H9 (cell line): ENCODE measurements at regions not wholly inside any gene's neighbourhood (a gene's known extent, or its start where the extent isn't known, plus 50 kb on each side); places are given as distances from the start of the nearest gene placed in this dataset.

Experiments used
- DNase-seq: peaks from one replicate; pipeline ENCODE4 v3.0.0-alpha.2; 2017
- H2AFZ ChIP-seq: one replicate; pipeline ENCODE4 v1.6.1; 2013; ENCODE audit warnings: mild to moderate bottlenecking, low read length, control low read depth, moderate library complexity
- H2AK5ac ChIP-seq: 2 replicates; pipeline ENCODE4 v1.6.1; 2013; ENCODE audit warnings: low read length, control low read depth, mixed read lengths; ENCODE audit not compliant: insufficient read length
- H2BK120ac ChIP-seq: one replicate; pipeline ENCODE4 v1.6.1; 2013; ENCODE audit warnings: low read depth, mild to moderate bottlenecking, low read length, control low read depth, inconsistent platforms; ENCODE audit not compliant: poor library complexity, severe bottlenecking
- H2BK12ac ChIP-seq: 2 replicates; pipeline ENCODE4 v1.6.1; 2013; ENCODE audit warnings: low read length, control low read depth, mixed read lengths, low read depth; ENCODE audit not compliant: insufficient read length
- H2BK15ac ChIP-seq: 2 replicates; pipeline ENCODE4 v1.6.1; 2013; ENCODE audit warnings: low read depth, low read length, control low read depth
- H2BK20ac ChIP-seq: one replicate; pipeline ENCODE4 v1.6.1; 2013; ENCODE audit warnings: low read depth, mild to moderate bottlenecking, low read length, control low read depth, inconsistent platforms; ENCODE audit not compliant: poor library complexity, severe bottlenecking
- H2BK5ac ChIP-seq: 2 replicates; pipeline ENCODE4 v1.6.1; 2013; ENCODE audit warnings: low read length, control low read depth, mixed read lengths; ENCODE audit not compliant: insufficient read length
- H3K14ac ChIP-seq: 2 replicates; pipeline ENCODE4 v1.6.1; 2013; ENCODE audit warnings: low read length, control low read depth; ENCODE audit not compliant: insufficient read depth
- H3K18ac ChIP-seq: 2 replicates; pipeline ENCODE4 v1.6.1; 2013; ENCODE audit warnings: low read depth, mild to moderate bottlenecking, mixed read lengths, low read length, control low read depth; ENCODE audit not compliant: insufficient read length
- H3K23ac ChIP-seq: 2 replicates; pipeline ENCODE4 v1.6.1; 2013; ENCODE audit warnings: low read length, control low read depth, mixed read lengths, low read depth; ENCODE audit not compliant: insufficient read length
- H3K23me2 ChIP-seq: 2 replicates; pipeline ENCODE4 v1.6.1; 2013; ENCODE audit warnings: low read depth, mild to moderate bottlenecking, mixed read lengths, low read length, control low read depth; ENCODE audit not compliant: insufficient read length, poor library complexity, severe bottlenecking
- H3K27ac ChIP-seq: 2 replicates; pipeline ENCODE4 v1.5.1; 2013; ENCODE audit warnings: low read length, control low read depth, mixed read lengths, low read depth; ENCODE audit not compliant: insufficient read length
- H3K27me3 ChIP-seq: 2 replicates; pipeline ENCODE4 v1.6.1; 2013; ENCODE audit warnings: low read length, control low read depth, inconsistent platforms; ENCODE audit not compliant: insufficient read depth
- H3K4ac ChIP-seq: 2 replicates; pipeline ENCODE4 v1.6.1; 2013; ENCODE audit warnings: low read depth, mild to moderate bottlenecking, control low read depth, inconsistent platforms, low read length, moderate library complexity
- H3K4me1 ChIP-seq: 2 replicates; pipeline ENCODE4 v1.6.1; 2013; ENCODE audit warnings: low read length, control low read depth, inconsistent platforms; ENCODE audit not compliant: insufficient read depth
- H3K4me2 ChIP-seq: 2 replicates; pipeline ENCODE4 v1.6.1; 2013; ENCODE audit warnings: low read length, control low read depth, mixed read lengths; ENCODE audit not compliant: insufficient read length, insufficient read depth
- H3K56ac ChIP-seq: 2 replicates; pipeline ENCODE4 v1.6.1; 2013; ENCODE audit warnings: low read depth, mild to moderate bottlenecking, mixed read lengths, low read length, control low read depth; ENCODE audit not compliant: insufficient read length
- H3K79me1 ChIP-seq: 2 replicates; pipeline ENCODE4 v1.6.1; 2013; ENCODE audit warnings: low read depth, mild to moderate bottlenecking, moderate library complexity, low read length, control low read depth, inconsistent platforms; ENCODE audit not compliant: insufficient read depth, poor library complexity, severe bottlenecking
- H3K79me2 ChIP-seq: 2 replicates; pipeline ENCODE4 v1.6.1; 2013; ENCODE audit warnings: low read length, control low read depth, inconsistent platforms; ENCODE audit not compliant: insufficient read depth
- H3K9ac ChIP-seq: 2 replicates; pipeline ENCODE4 v1.6.1; 2013; ENCODE audit warnings: low read length, control low read depth, mixed read lengths; ENCODE audit not compliant: insufficient read length; ENCODE audit errors: extremely low read depth
- H3K9me3 ChIP-seq: one replicate; pipeline ENCODE4 v1.6.1; 2013; ENCODE audit warnings: low read depth, low read length, inconsistent platforms; ENCODE audit not compliant: control insufficient read depth
- H3T11ph ChIP-seq: one replicate; pipeline ENCODE4 v1.6.1; 2013; ENCODE audit warnings: mild to moderate bottlenecking, low read length, control low read depth, inconsistent platforms
- H4K20me1 ChIP-seq: one replicate; pipeline ENCODE4 v1.6.1; 2013; ENCODE audit not compliant: control insufficient read depth, insufficient read length, insufficient read depth
- H4K5ac ChIP-seq: 2 replicates; pipeline ENCODE4 v1.6.1; 2013; ENCODE audit warnings: low read depth, mild to moderate bottlenecking, mixed read lengths, low read length, control low read depth; ENCODE audit not compliant: insufficient read length
- H4K8ac ChIP-seq: replicated peaks from 2 replicates; pipeline ENCODE4 v1.6.1; 2013; ENCODE audit warnings: low read length, control low read depth, mixed read lengths, low read depth; ENCODE audit not compliant: insufficient read length
- H4K91ac ChIP-seq: 2 replicates; pipeline ENCODE4 v1.6.1; 2013; ENCODE audit warnings: low read depth, mild to moderate bottlenecking, moderate library complexity, mixed read lengths, low read length, control low read depth; ENCODE audit not compliant: insufficient read length
- H3K27ac Mint-ChIP-seq, 3 experiments: 2 replicates in 2 of 3; 3 replicates in 1 of 3; pipeline ENCODE4 v1.8.0; 2020 to 2021; ENCODE audit warnings: mixed read lengths in 3 of 3, mild to moderate bottlenecking in 1 of 3, moderate library complexity in 1 of 3
- H3K27me3 Mint-ChIP-seq: 2 replicates; pipeline ENCODE4 v1.8.0; 2021; ENCODE audit warnings: low read depth, mild to moderate bottlenecking, moderate library complexity, mixed read lengths
- H3K36me3 Mint-ChIP-seq, 3 experiments: 2 replicates in 2 of 3; 3 replicates in 1 of 3; pipeline ENCODE4 v1.8.0; 2020 to 2021; ENCODE audit warnings: low read depth in 3 of 3, mixed read lengths in 3 of 3; ENCODE audit not compliant: insufficient read depth in 1 of 3
- H3K4me1 Mint-ChIP-seq, 2 experiments: 2 replicates each; pipeline ENCODE4 v1.8.0; 2020; ENCODE audit warnings: mixed read lengths in 2 of 2
- H3K4me3 Mint-ChIP-seq, 2 experiments: 2 replicates in 1 of 2; 3 replicates in 1 of 2; pipeline ENCODE4 v1.8.0; 2020 to 2021; ENCODE audit warnings: mild to moderate bottlenecking in 2 of 2, mixed read lengths in 2 of 2, moderate library complexity in 1 of 2
- H3K9me3 Mint-ChIP-seq, 2 experiments: 2 replicates in 1 of 2; 3 replicates in 1 of 2; pipeline ENCODE4 v1.8.0; 2020; ENCODE audit warnings: mild to moderate bottlenecking in 2 of 2, mixed read lengths in 2 of 2, moderate library complexity in 1 of 2
- WGBS: extraction: QIAGEN DNeasy Blood & Tissue Kit; methylation state at CpG from one replicate; pipeline ENCODE4 v1.1.7; 2013; ENCODE audit warnings: missing lambda C conversion rate, low lambda C conversion rate, mixed read lengths; ENCODE audit not compliant: insufficient read length; ENCODE audit errors: extremely low coverage; 5-methylcytosine and 5-hydroxymethylcytosine counted together
- TF ChIP-seq, protein P1 (sequence below): fragments of 200-600 bp; sonication (generic); conservative IDR thresholded peaks from 3 replicates; pipeline ENCODE4 v1.8.0; 2021; ENCODE audit warnings: antibody characterized with exemption, mild to moderate bottlenecking

DNA sequence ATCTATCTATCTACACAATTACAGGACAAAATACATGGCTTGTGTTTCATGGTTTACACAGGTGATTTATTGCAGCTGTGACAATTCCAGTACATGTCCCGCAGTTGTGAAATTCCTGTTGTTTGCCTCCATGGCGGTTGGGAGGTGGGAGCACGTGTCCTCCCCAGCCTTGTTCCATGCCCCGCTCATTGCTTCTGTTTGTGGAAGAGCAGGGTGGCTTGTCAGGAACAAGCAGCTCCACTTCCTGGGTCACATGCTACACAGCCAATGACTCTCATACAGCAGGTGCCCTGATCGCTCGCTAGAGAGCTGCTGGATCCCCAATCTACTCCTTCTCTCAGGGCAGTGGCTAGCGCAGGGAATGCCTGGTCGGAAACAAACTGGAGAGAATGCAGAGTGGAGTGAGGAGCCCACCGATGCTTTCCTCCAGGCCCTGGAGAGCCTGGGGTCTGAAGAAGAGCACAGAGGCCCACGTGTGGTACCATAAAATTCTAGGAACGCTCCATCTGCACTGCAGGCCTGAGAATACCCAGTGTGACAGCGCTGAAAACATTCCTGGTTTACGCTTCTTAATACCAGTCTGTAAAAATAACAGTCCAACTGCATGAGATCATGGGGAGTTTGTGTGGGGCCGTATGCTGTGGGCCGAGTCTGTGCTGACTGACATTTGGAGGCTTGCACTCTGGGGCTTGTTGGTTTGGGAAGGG lies 270.6 kb upstream of the RGMA start:
- H4K8ac ChIP-seq: no peak overlapping the region
- no peak overlapping the region for H2BK15ac ChIP-seq
- no peak overlapping the region for H3K14ac ChIP-seq
- DNase-seq: no peak
- H3K4me1 ChIP-seq: peaks cover 2% of the 10 kb centered on the region; the same call in 1 of the 2 replicates
- no peaks in the 10 kb centered on the region for H4K20me1 ChIP-seq
- TF ChIP-seq, protein P1, sequence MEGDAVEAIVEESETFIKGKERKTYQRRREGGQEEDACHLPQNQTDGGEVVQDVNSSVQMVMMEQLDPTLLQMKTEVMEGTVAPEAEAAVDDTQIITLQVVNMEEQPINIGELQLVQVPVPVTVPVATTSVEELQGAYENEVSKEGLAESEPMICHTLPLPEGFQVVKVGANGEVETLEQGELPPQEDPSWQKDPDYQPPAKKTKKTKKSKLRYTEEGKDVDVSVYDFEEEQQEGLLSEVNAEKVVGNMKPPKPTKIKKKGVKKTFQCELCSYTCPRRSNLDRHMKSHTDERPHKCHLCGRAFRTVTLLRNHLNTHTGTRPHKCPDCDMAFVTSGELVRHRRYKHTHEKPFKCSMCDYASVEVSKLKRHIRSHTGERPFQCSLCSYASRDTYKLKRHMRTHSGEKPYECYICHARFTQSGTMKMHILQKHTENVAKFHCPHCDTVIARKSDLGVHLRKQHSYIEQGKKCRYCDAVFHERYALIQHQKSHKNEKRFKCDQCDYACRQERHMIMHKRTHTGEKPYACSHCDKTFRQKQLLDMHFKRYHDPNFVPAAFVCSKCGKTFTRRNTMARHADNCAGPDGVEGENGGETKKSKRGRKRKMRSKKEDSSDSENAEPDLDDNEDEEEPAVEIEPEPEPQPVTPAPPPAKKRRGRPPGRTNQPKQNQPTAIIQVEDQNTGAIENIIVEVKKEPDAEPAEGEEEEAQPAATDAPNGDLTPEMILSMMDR: no peak
- H3K79me2 ChIP-seq: no peaks in the 10 kb centered on the region
- H3T11ph ChIP-seq: no peak overlapping the region
- H3K27ac Mint-ChIP-seq: no peak overlapping the region
- H3K9me3 ChIP-seq: no peaks in the 10 kb centered on the region
- peaks cover 30 to 31% of the 10 kb centered on the region in 2 experiments for H3K4me1 Mint-ChIP-seq
- H2AFZ ChIP-seq: no peak overlapping the region
- peaks cover 99% of the 10 kb centered on the region for H3K27me3 Mint-ChIP-seq
- no peak overlapping the region for H3K27ac ChIP-seq
- peaks cover 15% of the 10 kb centered on the region; the same call in 1 of the 2 replicates for H3K27me3 ChIP-seq
- H2BK120ac ChIP-seq: no peak overlapping the region
- no peak overlapping the region for H3K56ac ChIP-seq
- H3K36me3 Mint-ChIP-seq: no peaks in the 10 kb centered on the region; a peak in 2 of 7 replicates
- peaks cover 4% of the 10 kb centered on the region for H3K23me2 ChIP-seq
- H3K4me2 ChIP-seq: no peak overlapping the region
- H3K9ac ChIP-seq: no peak overlapping the region
- H2BK20ac ChIP-seq: no peak overlapping the region
- H4K5ac ChIP-seq: no peak overlapping the region
- no peak overlapping the region for H3K18ac ChIP-seq
- no CpG with 5 or more reads among the region's 15 CpGs for WGBS
- H2BK5ac ChIP-seq: no peak overlapping the region
- H3K4me3 Mint-ChIP-seq: no peak overlapping the region
- no peak overlapping the region for H2BK12ac ChIP-seq
- peaks cover 0 to 5% of the 10 kb centered on the region in 2 experiments; a peak in 3 of 5 replicates for H3K9me3 Mint-ChIP-seq
- H2AK5ac ChIP-seq: no peak overlapping the region
- H4K91ac ChIP-seq: no peak overlapping the region
- no peaks in the 10 kb centered on the region for H3K79me1 ChIP-seq
- no peak overlapping the region for H3K23ac ChIP-seq
- no peak overlapping the region for H3K4ac ChIP-seq
